Calu3 (cell line): ENCODE measurements at regions not wholly inside any gene's neighbourhood (a gene's known extent, or its start where the extent isn't known, plus 50 kb on each side); places are given as distances from the start of the nearest gene placed in this dataset.

ENCODE experiments used
- BruUV-seq: library from RNA; stranded (reverse); fragments of 400-500 nt; replicated peaks from 2 replicates; lab custom pipeline; 2021; lab: Mats Ljungman, UMichigan
- CTCF ChIA-PET: fragments of 300-600 bp; sonication (Branson Sonifier 250); formaldehyde crosslinking; loops from one replicate; lab custom pipeline; 2022; ENCODE audit warnings: antibody characterized with exemption; lab: Charles Lee
- DNase-seq: peaks from one replicate; pipeline ENCODE4 v3.0.0; 2022
- H3K27ac Mint-ChIP-seq: one replicate; pipeline ENCODE4 v1.8.0; 2022; ENCODE audit warnings: mixed read lengths; ENCODE audit not compliant: unreplicated experiment
- H3K27me3 Mint-ChIP-seq: one replicate; pipeline ENCODE4 v1.8.0; 2022; ENCODE audit warnings: mixed read lengths; ENCODE audit not compliant: unreplicated experiment
- H3K36me3 Mint-ChIP-seq: one replicate; pipeline ENCODE4 v1.8.0; 2022; ENCODE audit warnings: mild to moderate bottlenecking, moderate library complexity, mixed read lengths; ENCODE audit not compliant: insufficient read depth, unreplicated experiment
- H3K4me1 Mint-ChIP-seq: one replicate; pipeline ENCODE4 v1.8.0; 2022; ENCODE audit warnings: mild to moderate bottlenecking, low read depth, mixed read lengths; ENCODE audit not compliant: unreplicated experiment
- H3K4me3 Mint-ChIP-seq: one replicate; pipeline ENCODE4 v1.8.0; 2022; ENCODE audit warnings: mild to moderate bottlenecking, low read depth, moderate library complexity, mixed read lengths; ENCODE audit not compliant: unreplicated experiment
- H3K9me3 Mint-ChIP-seq: one replicate; pipeline ENCODE4 v1.8.0; 2022; ENCODE audit warnings: low read depth, mixed read lengths; ENCODE audit not compliant: unreplicated experiment
- intact Hi-C: fragments of 100-400 bp; cut with micrococcal nuclease; formaldehyde crosslinking; loops from one replicate; pipeline ENCODE4 v1.10.0; 2022; ENCODE audit not compliant: unreplicated experiment
- TF ChIP-seq, protein P1 (sequence below): fragments of 200-600 bp; IDR thresholded peaks from one replicate; pipeline ENCODE4 v1.8.0; 2022; ENCODE audit warnings: antibody characterized with exemption; ENCODE audit not compliant: unreplicated experiment

DNA sequence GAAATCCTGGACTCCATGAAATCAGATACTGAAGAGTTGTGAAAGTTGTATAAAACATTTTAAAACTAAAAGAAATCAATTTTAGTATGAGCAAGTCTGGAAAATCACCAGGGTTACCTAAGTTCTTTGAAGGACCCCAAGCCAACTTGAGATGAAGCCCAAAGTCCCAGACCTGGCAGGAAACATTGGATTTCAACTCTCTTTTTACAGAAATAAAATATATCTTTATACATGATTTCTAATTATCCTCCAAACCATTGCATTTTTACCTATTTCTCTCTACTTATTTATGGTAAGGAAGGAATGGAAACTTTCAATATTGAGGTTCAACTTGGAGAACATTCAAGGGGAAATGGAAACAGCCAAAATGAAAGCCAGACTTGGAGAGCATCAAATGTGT lies 390.6 kb upstream of the C9orf72 start:
- Mint-ChIP-seq H3K4me3 (no peak overlapping the region), H3K36me3 (no peaks in the 10 kb centered on the region), H3K9me3 (no peaks in the 10 kb centered on the region), H3K4me1 (no peaks in the 10 kb centered on the region), H3K27me3 (peaks cover 15% of the 10 kb centered on the region), H3K27ac (no peak overlapping the region)
- CTCF ChIA-PET, result no interaction called here
- intact Hi-C loops, result no loop called here
- DNase-seq, result no peak
- BruUV-seq, result no TSS peak
- TF ChIP-seq, protein P1, sequence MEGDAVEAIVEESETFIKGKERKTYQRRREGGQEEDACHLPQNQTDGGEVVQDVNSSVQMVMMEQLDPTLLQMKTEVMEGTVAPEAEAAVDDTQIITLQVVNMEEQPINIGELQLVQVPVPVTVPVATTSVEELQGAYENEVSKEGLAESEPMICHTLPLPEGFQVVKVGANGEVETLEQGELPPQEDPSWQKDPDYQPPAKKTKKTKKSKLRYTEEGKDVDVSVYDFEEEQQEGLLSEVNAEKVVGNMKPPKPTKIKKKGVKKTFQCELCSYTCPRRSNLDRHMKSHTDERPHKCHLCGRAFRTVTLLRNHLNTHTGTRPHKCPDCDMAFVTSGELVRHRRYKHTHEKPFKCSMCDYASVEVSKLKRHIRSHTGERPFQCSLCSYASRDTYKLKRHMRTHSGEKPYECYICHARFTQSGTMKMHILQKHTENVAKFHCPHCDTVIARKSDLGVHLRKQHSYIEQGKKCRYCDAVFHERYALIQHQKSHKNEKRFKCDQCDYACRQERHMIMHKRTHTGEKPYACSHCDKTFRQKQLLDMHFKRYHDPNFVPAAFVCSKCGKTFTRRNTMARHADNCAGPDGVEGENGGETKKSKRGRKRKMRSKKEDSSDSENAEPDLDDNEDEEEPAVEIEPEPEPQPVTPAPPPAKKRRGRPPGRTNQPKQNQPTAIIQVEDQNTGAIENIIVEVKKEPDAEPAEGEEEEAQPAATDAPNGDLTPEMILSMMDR, result no peak

DNA sequence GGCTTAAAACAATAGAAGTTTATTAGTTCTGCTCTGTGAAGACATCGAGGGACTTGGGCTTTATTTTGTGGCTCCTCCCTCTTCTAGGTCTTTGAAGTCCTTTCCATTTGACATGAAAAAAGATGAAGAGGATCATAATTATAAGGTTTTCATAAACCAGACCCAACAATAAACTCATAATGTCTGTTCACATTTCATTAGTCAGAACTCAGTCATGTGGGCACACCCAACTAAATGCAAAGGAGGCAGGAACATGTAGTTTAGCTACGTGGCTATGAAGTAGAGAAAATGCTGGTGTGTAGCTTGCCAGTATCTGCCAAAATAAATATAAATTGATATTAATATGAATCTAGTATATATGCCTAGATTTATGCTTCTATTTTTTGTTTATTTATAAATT lies 393.9 kb upstream of the C9orf72 start:
- H3K9me3 Mint-ChIP-seq, result no peaks in the 10 kb centered on the region
- H3K27ac Mint-ChIP-seq, result no peak overlapping the region
- H3K27me3 Mint-ChIP-seq, result peaks cover 15% of the 10 kb centered on the region
- no peaks in the 10 kb centered on the region for H3K4me1 Mint-ChIP-seq
- TF ChIP-seq, protein P1, result no peak
- CTCF ChIA-PET, result no interaction called here
- BruUV-seq, result no TSS peak
- intact Hi-C loops, result no loop called here
- no peak for DNase-seq
- no peaks in the 10 kb centered on the region for H3K36me3 Mint-ChIP-seq
- H3K4me3 Mint-ChIP-seq, result no peak overlapping the region

DNA sequence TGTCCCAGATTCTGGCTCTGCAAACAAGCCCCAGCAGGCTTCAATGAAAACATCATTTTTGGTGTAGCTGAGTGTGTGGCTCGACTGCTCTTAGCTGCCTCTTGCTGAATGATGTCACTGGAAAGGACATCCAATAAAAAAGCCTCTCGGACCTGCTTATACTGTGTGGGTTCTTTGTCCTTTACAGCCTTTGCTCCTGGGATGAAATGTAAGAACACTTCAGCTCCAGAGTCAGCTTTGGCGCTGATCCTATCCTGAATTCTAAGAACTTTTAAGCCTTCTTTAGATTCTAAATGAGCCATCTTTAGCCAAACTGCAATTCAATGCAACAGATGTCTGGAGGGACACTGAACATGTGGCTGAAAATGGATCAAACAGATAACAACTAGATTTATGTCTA lies 404.6 kb upstream of the C9orf72 start:
- TF ChIP-seq, protein P1, result no peak
- Mint-ChIP-seq H3K36me3 (no peaks in the 10 kb centered on the region), H3K27me3 (no peaks in the 10 kb centered on the region), H3K4me1 (no peaks in the 10 kb centered on the region), H3K4me3 (no peak overlapping the region), H3K9me3 (no peaks in the 10 kb centered on the region), H3K27ac (no peak overlapping the region)
- intact Hi-C loops, result no loop called here
- no peak for DNase-seq
- BruUV-seq, result no TSS peak
- CTCF ChIA-PET, result no interaction called here

DNA sequence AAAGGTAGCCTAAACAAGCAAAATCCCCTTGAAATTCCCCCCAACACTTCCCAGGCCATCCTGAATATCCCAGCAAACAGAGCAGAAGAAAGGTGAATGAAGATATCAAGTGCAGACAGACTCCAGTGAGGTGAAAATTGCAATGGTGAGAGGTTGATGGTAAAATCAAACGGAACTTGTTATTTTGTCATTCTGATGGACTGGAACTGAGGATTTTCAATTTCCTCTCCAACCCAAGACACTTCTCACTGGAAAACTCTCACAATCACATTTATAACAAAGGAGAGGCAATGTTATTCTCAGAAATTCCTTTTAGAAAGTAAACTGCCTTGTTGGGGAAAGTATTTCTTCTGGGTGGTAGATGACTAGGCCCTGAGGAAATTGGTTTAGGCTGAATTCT lies 412.4 kb upstream of the C9orf72 start:
- CTCF ChIA-PET, result no interaction called here
- TF ChIP-seq, protein P1, result no peak
- Mint-ChIP-seq H3K4me3 (no peak overlapping the region), H3K36me3 (no peaks in the 10 kb centered on the region), H3K4me1 (no peaks in the 10 kb centered on the region), H3K27ac (no peak overlapping the region), H3K9me3 (no peaks in the 10 kb centered on the region), H3K27me3 (peaks cover 29% of the 10 kb centered on the region)
- intact Hi-C loops, result no loop called here
- BruUV-seq, result no TSS peak
- DNase-seq, result no peak
